Endometrial microvascular endothelial cells (primary cell): ENCODE measurements at regions not wholly inside any gene's neighbourhood (a gene's known extent, or its start where the extent isn't known, plus 50 kb on each side); places are given as distances from the start of the nearest gene placed in this dataset.

Experiments used
- in situ Hi-C: cut with HindIII; loops from 2 replicates; pipeline ENCODE4 v1.10.0; 2017; ENCODE audit warnings: low sequenced_read_pairs, low pct_unique_long_range_greater_than_20kb; ENCODE audit errors: inconsistent ontology term

DNA sequence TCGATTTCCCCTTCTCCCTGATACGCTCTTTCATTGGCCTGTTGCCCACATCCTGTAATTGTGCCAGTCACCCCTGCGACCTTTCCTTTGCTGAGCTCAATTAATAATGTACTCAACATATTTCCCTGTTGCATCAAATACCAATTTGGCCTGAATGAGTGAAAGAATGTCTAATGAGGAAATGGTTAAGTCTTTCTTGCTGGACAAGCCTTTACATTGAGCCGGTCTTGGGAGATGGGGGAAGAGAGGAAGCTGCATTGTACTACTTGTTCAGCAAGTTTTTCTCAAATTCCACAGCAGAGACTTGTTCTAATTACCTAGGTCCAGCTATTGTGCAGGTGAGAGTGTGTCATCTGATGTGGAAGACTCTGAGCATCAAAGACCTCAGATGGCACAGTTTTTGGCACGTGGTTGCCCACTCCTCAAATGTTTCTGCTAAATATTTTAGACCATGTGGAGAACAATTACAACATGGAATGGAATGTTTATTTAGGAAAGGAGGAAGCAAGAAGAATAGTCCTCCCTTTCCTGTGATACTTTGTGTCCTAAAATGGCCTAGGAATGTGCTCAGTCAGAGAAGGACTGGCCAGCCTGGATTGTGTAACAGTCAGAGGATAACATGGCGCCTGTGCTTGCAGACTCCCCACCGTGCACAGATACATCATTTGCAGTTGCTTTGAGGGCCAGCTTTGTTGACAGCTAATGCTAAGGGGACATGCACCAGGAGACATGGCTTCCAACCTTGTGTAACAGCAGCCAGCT, 129.5 kb upstream of the E2F8 start:
- in situ Hi-C loops = no loop called here

DNA sequence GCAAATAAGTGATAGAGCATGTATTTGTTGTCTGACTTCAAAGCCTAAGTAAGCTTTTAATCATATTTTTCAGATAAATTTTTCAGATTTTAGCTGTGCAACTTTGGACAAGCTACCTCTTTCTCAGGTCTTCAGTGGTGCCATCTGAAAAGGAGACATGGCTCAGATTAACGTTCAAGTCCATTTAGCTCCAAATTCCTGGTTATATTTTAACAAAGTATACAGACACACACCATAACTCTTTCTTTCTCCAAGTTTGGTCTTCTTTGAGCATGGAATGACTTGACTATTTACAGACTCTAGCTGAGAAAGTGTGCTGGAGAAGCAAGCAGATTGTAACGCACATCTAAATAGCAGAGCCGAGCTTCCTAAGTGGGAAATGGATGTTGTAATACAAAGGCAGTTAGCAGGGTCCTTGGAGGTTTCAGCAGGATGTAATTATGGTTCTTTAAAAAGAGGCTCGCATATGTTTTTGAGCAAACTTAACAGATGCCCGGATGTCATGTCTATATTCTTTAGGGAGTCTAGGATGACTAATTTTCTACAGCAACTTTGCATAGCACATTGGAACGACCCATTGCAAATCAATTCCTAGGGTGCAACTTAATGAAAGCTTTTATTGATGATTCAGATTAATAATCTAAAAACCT, 128.1 kb upstream of the E2F8 start:
- in situ Hi-C loops = no loop called here

DNA sequence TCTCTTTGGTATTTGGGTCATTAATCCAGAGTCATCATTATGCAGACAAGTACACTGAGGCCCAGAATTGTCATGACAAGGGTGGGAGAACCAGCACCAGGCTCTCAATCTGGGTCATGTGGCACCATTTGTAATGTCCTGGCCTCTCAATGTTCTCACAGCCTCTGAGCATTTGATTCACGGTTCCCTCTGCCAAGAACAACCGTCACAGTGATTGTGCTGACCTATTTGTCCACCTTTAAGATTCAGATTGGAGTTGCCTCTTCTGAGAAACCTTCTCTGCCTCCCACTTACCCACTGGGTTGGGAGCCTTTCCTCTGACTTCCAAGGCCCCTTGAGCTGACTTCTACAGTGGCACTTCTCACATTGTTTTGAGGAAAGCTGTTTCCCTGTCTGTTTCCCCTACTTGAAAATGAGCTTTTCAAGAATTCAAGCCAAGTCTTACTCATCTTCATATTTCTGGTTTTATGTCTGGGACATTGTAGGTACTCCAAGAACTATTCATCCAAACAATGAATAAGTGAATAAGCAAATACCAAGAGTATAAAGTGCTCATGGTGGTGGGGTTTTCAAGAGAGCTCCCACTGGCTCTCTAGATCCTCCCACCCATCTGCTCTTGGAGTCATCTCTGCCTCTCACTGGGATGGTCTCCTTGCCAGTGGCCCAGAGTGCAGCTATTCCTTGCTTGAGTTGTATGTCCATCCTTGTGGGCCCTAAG, 126.4 kb upstream of the E2F8 start:
- in situ Hi-C loops = no loop called here

DNA sequence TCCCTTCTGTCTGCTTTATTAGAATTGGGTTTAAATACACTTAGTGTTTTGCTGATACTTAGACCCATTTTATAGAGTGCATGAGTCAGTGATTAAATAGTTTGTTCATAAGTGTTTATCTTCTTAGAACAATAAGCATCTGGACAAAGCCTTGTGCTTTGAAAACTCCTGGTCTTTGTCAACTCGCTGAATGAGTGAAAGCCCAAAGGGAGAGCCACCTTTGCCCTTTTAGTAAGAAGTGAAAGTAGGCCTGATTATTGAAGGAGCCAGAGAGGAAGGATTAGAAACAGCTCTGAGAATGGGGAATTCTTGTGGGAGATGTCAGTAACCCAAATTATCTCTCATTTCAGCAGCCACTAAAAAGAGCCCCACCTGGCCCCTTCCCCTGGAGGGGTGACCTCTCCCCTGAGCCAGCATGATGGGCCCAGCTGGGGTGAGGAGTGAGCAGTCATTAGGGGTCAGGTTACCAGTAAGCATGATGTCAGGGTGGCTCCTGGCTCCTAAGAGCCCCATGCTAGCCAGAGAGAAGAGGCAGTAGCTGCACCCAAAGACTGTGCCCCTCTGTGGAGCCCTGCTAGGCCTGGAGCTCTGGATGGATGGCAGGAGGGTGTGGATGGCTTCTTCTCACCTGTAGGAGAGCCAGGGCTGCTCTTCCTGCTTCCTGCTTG, 125.1 kb upstream of the E2F8 start:
- in situ Hi-C loops = no loop called here

DNA sequence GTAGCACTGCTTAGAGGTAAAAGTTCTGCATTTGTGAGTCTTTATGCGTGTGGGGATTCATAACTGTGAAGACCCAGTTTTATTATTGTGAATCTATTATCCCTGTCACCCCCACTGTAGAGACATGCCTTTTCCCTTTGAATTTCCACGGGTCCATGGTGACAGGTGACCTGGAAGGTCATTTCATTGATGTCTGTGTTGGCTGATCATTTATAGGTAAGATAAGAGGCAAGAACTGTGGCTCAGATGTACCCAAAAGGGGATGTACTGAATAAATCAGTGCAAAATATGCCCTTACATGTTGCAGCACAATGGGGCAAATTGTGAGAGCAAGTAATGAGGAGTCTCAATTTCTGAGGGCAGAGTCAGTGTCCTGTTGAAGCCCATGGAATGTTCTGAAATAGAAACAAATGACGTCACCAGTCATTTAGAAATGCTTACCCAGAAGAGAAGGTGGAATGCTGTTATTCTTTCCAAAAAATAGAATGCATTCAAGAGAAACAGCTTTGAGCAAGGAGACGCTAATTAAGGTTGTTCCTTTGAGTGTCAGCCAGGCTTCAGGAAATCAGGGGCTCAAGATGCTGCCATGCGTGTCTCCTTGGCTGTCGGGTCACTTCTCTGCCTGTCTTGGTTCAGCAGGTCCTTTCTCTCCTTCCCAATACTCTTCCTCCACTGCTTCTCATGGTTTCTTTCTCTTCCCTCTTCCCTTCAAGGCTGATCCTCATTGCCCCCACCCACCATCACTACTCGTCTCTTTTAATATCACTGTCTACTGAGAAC, 118.7 kb upstream of the E2F8 start:
- in situ Hi-C loops = no loop called here

DNA sequence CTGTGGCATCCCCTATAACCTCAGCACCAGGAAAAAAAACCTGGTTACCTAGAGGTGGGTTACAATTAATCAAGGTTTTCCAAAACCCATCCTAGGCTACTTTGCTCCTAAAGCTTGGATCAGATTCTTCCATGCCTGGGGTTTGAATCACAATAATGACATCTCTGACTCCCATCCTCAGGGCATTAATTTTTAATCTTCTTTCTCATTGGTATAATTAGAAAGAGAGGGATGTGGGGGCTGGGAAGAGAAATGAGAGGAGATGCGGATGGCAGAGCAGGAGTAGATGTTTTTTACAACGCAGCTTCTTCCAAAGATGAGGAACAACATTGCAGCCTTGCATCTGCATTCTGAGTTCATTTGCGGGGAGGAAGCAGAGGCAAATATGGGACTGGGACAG, 117.2 kb upstream of the E2F8 start:
- in situ Hi-C loops = no loop called here

DNA sequence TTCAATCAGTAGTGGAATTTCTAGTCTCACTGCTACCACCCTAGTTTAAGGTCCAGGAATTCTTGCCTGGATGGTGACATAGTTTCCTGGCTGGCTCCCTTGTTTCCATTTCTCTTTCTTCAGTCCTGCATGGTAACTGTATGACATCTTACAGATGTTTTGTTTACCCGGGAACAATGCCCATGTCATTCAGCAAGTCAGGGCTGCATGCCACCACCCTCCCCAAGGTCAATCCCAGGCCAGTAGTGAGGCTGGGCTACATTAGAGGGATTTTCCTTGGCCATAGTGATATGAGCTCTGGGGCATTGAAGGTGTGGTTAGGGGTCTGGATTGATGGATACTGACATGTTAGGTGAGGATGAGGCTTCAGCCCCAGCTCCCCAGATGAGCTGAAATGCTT, 114.9 kb upstream of the E2F8 start:
- in situ Hi-C loops = no loop called here

DNA sequence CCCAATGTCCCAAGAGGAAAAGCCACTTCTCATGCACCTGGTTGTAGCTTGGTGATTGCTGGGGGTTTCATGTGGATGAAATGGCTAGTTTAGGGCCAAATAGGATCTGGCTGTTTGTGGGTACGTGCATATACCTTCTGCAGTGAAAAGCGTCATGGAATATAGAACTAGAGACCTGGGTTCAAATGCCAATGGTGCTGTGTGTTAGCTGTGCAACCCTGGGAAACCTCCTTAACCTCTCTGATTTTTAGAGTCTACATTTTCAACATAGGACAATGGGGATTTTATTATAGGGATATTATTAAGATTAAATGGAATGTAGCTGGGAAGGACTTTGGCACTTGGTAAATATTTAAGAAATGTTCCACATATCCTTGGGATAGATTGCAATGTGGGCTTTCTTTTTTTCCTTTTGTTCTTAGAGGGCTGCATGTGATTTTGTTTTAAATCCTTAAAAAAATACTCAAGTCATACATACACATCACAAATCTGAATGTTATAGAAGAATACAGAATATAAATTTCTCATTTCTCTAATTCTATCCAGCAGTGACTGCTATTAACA, 112.6 kb upstream of the E2F8 start:
- in situ Hi-C loops = no loop called here

DNA sequence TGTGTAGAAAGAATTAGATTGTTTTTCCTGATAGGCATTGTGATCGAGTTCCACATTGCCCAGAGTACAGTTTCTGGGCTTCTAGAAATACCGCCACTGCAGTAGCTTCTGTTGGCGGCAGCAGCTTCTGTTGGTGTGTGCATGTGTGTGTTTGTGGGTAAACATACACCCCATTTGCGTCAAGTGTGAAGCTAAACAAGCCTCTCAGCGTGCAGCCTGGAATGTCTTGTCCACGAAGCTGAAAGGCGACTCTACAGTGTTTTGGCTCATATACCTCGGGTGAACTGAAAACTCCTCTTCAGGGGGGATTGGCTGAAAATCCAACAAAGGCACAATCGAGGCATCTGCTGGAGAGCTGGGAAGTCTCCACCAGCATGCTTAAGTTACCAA, 112.0 kb upstream of the E2F8 start:
- in situ Hi-C loops = no loop called here

DNA sequence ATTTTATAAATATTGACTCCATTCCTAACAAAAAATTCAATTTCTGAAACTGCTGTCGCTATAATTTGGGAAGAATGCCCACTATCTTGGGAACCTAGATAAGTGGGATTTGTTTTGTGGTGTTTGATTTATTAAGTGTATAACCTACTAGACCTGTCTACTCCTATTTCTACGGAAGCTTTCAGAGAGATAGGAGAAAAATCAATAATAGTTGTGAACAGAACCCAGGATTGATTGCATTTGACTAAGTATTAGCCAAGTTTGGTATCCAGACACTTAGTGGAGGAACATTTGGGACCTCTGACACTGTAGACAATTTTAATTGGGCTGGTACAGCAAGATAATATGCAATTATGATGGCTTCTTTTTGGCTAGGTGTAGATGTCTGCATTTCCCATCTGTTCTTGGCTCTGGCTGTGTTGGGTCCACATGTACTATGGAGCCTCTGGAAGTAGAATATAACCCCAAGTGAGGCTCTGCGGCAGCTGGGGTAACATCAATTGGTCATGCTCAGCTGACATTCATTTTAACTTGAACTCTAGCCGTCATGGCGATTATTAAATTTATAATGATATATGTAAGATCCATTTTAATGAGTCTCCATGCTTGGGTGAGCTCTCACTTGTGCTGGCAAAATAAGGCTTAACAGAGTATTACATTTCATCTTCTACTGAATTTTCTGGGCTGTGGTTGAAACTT, 111.5 kb upstream of the E2F8 start:
- in situ Hi-C loops = no loop called here

DNA sequence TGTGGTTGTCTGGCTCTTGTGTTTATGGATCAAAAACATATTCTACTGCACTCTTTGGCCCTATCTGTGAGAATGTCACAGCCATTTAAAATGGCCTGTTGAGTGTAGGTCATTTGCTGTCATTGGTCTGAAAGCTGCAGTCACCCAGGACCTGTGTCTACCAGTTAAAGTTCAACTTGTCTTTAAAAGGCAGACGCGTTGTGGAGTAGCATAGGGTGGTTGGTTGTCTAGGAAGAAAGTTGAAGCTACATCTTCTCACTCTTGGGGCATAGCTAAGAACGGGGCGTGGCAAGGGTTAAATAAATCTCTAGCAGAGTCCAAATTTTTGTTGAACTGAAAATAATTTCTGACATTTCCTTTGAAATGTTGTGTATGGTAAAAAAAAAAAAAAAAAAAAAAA, 110.7 kb upstream of the E2F8 start:
- in situ Hi-C loops = no loop called here

DNA sequence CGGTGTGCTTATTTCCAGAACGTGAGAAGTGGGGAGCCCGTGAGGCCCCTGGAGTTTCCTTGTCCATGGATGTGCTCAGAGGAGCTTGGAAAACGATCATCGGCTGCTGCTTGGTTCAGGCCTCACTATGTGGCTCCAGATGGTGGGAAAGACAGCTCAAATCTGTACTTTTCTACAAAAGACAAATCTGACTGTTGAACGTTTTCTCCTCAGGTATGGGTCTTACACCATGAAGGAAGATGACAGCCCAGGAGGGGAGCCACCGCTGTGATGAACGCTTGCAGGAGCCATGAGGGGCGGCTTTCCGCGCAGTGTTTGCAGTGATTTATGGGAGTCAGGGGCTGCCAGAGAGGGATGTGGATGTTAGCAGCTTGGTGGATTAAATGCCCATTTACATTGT, 109.4 kb upstream of the E2F8 start:
- in situ Hi-C loops = no loop called here

DNA sequence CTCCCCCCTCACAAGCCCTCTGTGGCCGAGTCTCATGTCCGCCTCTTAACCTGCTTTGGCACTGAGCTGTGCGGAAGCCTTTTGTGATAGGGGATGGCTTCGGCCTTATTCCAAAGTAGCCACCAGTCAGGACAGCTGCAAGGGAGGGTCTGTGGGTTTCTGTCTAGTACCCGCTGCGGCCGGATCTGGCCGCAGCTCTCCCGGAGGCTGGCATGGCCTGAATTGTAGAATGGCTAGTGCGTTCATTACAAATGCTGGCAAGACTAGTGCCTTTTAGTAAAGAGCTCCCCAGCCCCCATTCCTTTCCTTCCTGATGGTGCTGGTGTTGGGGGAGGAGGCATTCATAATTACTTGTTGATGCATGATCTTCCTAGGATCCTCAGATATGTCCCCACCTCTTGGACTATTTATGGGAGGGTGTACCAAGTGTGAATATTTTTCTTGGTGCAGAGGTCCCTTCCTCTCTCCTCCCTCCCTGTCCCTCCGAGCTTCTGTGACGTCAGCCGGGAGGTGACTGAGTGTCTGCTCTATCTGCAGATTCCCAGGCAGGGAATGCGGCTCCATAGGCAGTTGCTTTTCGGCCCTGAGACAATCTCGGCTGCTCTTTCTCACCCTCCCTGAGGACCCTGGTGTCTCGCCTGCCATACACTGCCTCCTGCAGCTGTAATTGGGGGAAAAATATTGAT, 108.7 kb upstream of the E2F8 start:
- in situ Hi-C loops = no loop called here

DNA sequence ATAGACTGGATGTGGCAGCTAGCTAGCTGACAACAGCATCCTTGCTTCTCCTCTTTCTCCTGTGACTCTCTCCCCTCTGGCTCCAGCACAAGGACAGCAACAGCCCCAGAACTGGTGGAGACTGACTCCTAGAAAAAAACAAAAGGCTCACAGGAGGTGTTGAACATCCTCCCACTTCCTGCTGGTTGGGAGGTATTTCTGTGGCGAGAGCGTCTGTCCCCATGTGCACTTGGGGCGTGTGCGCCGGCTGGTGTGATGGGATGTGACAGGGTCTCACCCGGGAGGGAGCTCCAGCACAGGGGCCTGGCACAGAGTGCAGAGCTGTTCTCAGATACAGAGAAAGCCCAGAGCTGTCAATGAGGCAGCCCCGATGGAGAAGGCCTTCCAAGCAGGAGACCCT, 107.2 kb upstream of the E2F8 start:
- in situ Hi-C loops = no loop called here

DNA sequence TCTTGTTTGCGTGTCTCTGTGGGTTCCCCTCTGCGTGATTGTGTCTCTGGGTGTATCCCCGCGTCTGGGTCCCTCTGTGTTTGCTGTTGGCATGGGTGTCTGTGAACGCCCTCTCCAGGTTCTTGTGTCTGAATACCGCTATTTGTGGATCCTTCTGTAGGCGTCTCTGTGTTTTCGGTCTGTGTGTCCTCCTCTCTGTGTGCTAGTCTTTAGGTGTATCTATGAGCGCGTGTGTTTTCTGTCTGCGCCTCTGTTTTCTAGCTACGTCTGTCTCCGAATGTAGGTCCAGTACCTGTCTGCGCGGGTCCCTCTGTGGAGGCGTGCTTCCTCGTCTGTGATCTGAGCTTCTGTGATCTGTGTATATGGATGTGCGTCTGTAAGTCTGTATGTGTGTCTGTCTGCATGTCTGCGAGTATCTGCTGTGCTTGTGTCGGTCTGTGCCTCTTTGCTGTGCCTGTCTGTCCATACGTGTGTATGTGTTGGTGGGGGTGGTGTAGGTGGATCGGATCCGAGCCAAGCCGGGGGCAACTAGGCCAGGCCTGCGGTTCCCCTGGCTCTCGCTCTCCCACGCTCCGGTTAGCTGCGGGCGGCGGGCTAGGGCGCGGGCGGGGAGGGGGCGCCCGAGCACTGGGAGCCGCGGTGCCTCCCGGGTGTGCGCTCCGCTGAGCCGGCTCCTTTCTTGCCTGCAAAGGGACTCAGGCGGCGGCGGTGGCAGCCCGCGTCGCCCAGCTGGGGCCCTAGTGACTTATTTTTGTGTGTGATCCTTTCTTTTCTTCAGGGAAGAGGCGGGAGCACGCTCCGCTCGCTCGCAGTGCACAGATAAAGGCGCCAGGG, 105.3 kb upstream of the E2F8 start:
- in situ Hi-C loops = no loop called here

DNA sequence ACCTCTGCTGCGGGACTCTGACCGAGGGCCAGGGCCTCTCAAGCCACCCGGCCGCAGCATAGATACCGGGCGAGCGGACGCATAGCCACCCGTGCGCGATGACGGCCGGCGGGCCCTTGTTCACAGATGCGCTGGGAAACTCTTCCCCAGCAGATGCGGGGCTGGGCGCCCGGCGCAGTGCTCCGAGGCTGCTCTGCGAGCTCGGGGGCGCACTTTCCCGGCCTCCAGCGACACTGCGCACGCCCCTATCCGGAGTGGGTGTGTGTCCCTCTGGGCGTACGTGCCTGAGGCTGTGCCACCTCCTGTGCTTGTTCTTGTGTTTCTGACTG, 104.7 kb upstream of the E2F8 start:
- in situ Hi-C loops = no loop called here
